Glomerular endothelial cell (primary cell): ENCODE measurements at regions not wholly inside any gene's neighbourhood (a gene's known extent, or its start where the extent isn't known, plus 50 kb on each side); places are given as distances from the start of the nearest gene placed in this dataset.

Experiments
- DNase-seq: peaks from one replicate; pipeline ENCODE4 v3.0.0-alpha.2; 2011; ENCODE audit warnings: low read depth, low spot score; ENCODE audit errors: extremely low read depth

- no peak for DNase-seq
Measured at GRCh38 chr16:62913333-62913732, 877.1 kb upstream of the CDH8 start.

DNA sequence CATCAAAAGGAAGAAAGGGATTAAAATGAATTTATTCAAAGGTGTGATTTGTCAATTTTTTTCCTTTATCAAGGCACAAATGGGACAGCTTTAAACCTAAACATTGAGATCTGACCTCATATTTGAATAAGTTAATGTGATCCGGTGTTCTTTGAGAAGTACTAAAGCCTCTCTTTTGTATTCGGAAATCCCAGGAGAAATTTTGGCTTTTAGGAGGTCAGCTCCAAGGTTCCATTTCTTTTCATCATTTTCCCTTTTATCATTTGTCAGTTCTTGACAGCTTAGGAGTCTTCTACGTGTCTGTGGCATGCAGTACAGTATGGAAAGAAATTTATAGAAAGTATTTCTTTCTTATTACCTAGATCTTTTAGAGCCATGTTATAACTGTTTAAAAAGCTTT lies 873.4 kb upstream of the CDH8 start:
- no peak for DNase-seq

DNA sequence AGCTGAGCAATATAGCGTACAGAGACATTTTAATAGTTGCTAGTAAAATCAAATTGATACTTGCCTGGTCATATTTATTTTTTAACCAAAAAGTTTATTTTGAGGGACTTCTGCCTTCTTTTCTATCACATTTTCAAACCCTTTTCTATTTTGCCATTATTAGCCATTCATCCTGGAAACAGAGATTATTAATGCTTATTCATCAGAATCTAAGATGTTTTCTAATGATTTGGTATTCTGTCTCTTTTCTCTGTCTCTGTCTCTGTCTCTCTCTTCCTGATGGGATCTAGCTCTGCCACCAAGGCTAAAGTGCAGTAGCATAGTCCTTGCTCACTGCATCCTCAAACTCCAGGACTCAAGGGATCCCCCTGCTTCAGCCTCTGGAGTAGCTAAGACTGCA lies 871.3 kb upstream of the CDH8 start:
- DNase-seq = no peak

DNA sequence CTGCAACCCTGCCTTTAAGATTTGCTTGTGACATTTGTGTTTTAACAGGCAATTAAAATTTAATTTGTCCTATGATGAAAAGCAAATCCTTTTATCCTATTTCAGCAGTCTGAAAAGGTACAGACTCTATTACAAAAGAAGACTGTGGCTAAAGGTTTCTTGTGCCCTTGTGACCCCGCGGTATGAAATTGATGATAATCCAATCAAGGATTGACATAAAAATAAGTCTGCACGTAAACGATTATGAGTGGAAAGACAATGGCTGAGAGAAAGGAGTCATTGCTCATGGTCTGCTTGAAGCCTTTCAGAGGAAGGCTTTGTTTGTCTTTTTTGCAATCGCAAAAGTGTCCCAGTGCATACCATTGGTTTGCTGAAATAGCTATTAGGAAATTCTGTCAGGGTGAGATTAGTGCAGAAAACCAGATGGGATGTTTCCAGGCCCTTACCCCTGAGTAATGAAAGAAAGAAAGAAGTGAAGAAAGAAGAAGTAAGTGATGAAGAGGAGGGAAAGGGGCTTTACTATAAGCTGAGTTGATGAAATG lies 867.8 kb upstream of the CDH8 start:
- DNase-seq = no peak

GRCh38 chr16:62899737-62900136 lies 863.5 kb upstream of the CDH8 start:
- DNase-seq = no peak

DNA sequence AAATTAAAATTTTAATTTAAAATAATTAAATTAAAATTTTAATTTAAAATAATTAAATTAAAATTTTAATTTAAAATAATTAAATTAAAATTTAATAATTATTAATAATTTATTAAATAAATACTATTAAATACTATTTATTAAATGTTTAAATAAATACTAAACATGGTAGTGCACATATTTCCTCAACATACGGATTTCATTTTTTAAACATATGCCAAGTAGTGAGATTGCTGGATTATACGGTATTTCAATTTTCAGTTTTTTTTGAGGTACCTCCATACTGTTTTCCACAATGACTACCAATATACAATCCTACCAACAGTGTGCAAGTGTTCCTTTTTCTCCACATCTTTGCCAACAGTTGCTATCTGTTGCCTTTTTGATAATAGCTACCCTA lies 852.9 kb upstream of the CDH8 start:
- DNase-seq = no peak

- no peak for DNase-seq
Measured at GRCh38 chr16:62883509-62883908, 847.3 kb upstream of the CDH8 start.

DNA sequence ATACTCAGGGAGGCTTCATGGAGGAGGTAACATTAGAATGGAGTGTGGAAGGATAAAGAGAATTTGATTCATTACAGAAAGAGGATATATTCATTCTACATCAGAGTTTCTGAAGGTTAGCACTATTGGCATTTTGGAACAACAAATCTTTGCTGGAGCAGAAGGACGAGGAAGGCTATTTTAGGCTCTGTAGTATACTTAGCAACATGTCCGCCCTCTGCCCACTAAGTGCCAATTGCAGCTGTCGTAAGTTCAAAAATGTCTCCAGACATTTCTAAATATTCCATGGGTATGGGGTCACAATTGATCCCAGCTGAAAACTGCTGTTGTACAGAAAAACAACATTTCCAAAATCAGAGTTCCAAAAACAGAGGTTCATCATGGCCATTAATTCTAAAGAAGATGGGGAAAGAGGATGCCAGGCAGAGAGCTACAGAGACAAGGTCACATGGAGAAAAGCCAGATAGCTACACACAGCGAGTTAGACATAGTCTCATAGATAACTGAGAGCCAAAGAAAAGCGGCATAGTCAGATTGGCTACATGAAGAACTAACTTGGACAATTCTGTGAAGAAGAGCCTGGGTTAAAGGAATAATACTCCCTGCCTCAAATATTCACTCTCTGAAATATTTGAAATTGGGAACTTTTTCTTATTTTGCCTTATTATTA lies 846.4 kb upstream of the CDH8 start:
- no peak for DNase-seq

GRCh38 chr16:62876133-62876532 lies 839.9 kb upstream of the CDH8 start:
- DNase-seq = no peak

GRCh38 chr16:62872339-62872738 lies 836.1 kb upstream of the CDH8 start:
- no peak for DNase-seq

DNA sequence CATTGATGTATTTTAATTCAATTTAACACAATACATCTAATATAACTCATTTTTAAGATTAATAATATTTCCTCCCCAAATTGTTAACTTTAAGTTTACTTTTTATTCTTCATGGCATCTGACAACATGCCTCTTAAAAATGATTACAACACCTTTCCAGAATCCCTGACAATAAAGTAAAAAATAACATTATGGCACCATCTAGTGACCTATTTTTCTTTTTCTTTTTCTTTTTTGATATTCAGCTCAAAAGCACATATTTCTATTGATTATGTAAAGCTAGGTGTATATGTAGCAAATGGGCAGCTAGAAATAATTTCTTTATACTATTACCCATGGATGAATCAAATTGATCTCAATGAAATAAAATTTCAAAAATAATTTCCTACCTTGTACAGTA lies 834.3 kb upstream of the CDH8 start:
- DNase-seq = no peak

GRCh38 chr16:62869837-62870236 lies 833.6 kb upstream of the CDH8 start:
- DNase-seq = no peak

GRCh38 chr16:62863139-62863538 lies 826.9 kb upstream of the CDH8 start:
- DNase-seq = no peak

DNA sequence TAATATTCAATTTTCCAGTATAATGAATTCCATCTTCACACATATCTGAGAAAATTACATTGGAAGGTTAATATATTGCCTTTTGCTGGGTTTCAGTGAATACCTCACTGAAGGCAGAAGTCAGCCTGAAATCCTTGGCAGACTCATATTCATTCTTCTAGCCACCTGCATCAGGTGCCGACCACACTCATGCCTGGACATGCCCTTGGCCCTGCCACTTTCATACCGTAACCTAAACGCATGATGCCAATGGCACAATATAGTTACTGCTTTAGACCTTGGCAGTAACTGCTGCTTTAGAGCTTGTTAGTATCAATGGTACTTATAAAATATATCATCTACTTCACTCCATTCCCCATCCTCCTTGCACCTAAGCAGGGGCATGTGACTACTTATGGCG lies 817.6 kb upstream of the CDH8 start:
- no peak for DNase-seq

GRCh38 chr16:62846399-62847057 lies 810.3 kb upstream of the CDH8 start:
- DNase-seq = no peak

DNA sequence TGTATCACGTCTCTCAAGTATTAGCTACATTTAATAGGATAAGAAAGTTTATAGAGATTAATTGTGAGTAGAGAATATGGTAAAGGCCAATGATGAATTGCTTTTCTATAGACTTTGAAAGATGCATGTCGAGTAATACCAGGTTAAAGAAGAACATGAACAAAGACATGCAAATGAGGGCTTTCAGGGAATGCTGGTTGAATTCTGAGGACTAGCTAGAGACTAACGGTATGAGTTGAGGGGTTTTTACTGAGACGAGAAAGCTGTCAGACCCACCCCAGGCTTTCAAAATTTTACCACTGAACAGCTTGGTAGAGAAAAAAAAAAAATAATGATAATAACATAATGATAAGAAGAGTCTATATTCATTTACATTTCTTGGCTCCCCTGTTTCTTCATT lies 796.0 kb upstream of the CDH8 start:
- DNase-seq = no peak

- no peak for DNase-seq
Measured at GRCh38 chr16:62831235-62831850, 795.1 kb upstream of the CDH8 start.

- no peak for DNase-seq
Measured at GRCh38 chr16:62829607-62830006, 793.4 kb upstream of the CDH8 start.

GRCh38 chr16:62829084-62829483 lies 792.8 kb upstream of the CDH8 start:
- no peak for DNase-seq

GRCh38 chr16:62821824-62822223 lies 785.6 kb upstream of the CDH8 start:
- no peak for DNase-seq

- DNase-seq = no peak
Measured at GRCh38 chr16:62816971-62817519, 780.8 kb upstream of the CDH8 start.

- DNase-seq = no peak
Measured at GRCh38 chr16:62814891-62815290, 778.7 kb upstream of the CDH8 start.
